ENCODE measurements at regions not wholly inside any gene's neighbourhood (a gene's known extent, or its start where the extent isn't known, plus 50 kb on each side); places are given as distances from the start of the nearest gene placed in this dataset.

- TF ChIP-seq ZNF565 (CRISPR knock-in tag; conservative IDR thresholded peaks at IDR 0.05; ENCODE audit: low read depth) (no peak), SNAI2 (CRISPR knock-in tag; IDR thresholded peaks at IDR 0.05) (no peak), PPARA (CRISPR knock-in tag; IDR thresholded peaks at IDR 0.05; ENCODE audit: borderline replicate concordance) (no peak)
Observed at GRCh38 chr2:59301466-59302402, 1060.6 kb upstream of the FANCL start.
